ENCODE measurements at regions not wholly inside any gene's neighbourhood (a gene's known extent, or its start where the extent isn't known, plus 50 kb on each side); places are given as distances from the start of the nearest gene placed in this dataset.

GRCh38 chr7:121479466-121479865 lies 83.4 kb upstream of the FAM3C start:
- TF ChIP-seq TAF1 (IDR thresholded peaks at IDR 0.05; ENCODE audit: borderline replicate concordance, insufficient read depth, low read length) (no peak), FOXP2 (optimal IDR thresholded peaks at IDR 0.05; ENCODE audit: borderline replicate concordance, extremely low read depth, extremely low read length, insufficient read depth) (no peak), SIN3A (IDR thresholded peaks at IDR 0.05; ENCODE audit: borderline replicate concordance, insufficient read depth, low read length) (no peak), REST (IDR thresholded peaks at IDR 0.05; ENCODE audit: insufficient read depth in 1 of 2, low read depth in 2 of 2, low read length in 2 of 2) (no peak), POLR2AphosphoS5 (IDR thresholded peaks at IDR 0.05; ENCODE audit: low read depth, low read length) (no peak)

GRCh38 chr7:121475806-121476205 lies 79.7 kb upstream of the FAM3C start:
- TF ChIP-seq FOXP2 (optimal IDR thresholded peaks at IDR 0.05; ENCODE audit: borderline replicate concordance, extremely low read depth, extremely low read length, insufficient read depth) (no peak), REST (IDR thresholded peaks at IDR 0.05; ENCODE audit: insufficient read depth in 1 of 2, low read depth in 2 of 2, low read length in 2 of 2) (no peak), POLR2AphosphoS5 (IDR thresholded peaks at IDR 0.05; ENCODE audit: low read depth, low read length) (no peak), TAF1 (IDR thresholded peaks at IDR 0.05; ENCODE audit: borderline replicate concordance, insufficient read depth, low read length) (no peak), SIN3A (IDR thresholded peaks at IDR 0.05; ENCODE audit: borderline replicate concordance, insufficient read depth, low read length) (no peak)

GRCh38 chr7:121474301-121474673 lies 78.2 kb upstream of the FAM3C start:
- TF ChIP-seq POLR2AphosphoS5 (IDR thresholded peaks at IDR 0.05; ENCODE audit: low read depth, low read length) = no peak
- TF ChIP-seq TAF1 (IDR thresholded peaks at IDR 0.05; ENCODE audit: borderline replicate concordance, insufficient read depth, low read length) = no peak
- no peak for TF ChIP-seq SIN3A (IDR thresholded peaks at IDR 0.05; ENCODE audit: borderline replicate concordance, insufficient read depth, low read length)
- TF ChIP-seq FOXP2 (optimal IDR thresholded peaks at IDR 0.05; ENCODE audit: borderline replicate concordance, extremely low read depth, extremely low read length, insufficient read depth) = no peak
- TF ChIP-seq REST (IDR thresholded peaks at IDR 0.05; ENCODE audit: insufficient read depth in 1 of 2, low read depth in 2 of 2, low read length in 2 of 2) = no peak

- TF ChIP-seq POLR2AphosphoS5 (IDR thresholded peaks at IDR 0.05; ENCODE audit: low read depth, low read length) (no peak), REST (IDR thresholded peaks at IDR 0.05; ENCODE audit: insufficient read depth in 1 of 2, low read depth in 2 of 2, low read length in 2 of 2) (no peak), FOXP2 (optimal IDR thresholded peaks at IDR 0.05; ENCODE audit: borderline replicate concordance, extremely low read depth, extremely low read length, insufficient read depth) (no peak), TAF1 (IDR thresholded peaks at IDR 0.05; ENCODE audit: borderline replicate concordance, insufficient read depth, low read length) (no peak), SIN3A (IDR thresholded peaks at IDR 0.05; ENCODE audit: borderline replicate concordance, insufficient read depth, low read length) (no peak)
Observed at GRCh38 chr7:121473645-121474300, 77.7 kb upstream of the FAM3C start.
